Muscle of leg (tissue), 3 donors: ENCODE measurements at regions not wholly inside any gene's neighbourhood (a gene's known extent, or its start where the extent isn't known, plus 50 kb on each side); places are given as distances from the start of the nearest gene placed in this dataset.

Experiments
- DNase-seq: peaks from one replicate; pipeline ENCODE4 v3.0.0; 2013
- H3K27ac ChIP-seq: one replicate; pipeline ENCODE4 v1.5.1; 2013; ENCODE audit warnings: mild to moderate bottlenecking, low read length, control low read depth
- H3K27me3 ChIP-seq: one replicate; pipeline ENCODE4 v1.6.1; 2013; ENCODE audit warnings: low read length; ENCODE audit not compliant: control insufficient read depth, insufficient read depth
- H3K36me3 ChIP-seq: one replicate; pipeline ENCODE4 v1.6.1; 2013; ENCODE audit warnings: low read length; ENCODE audit not compliant: control insufficient read depth, insufficient read depth
- H3K4me1 ChIP-seq: one replicate; pipeline ENCODE4 v1.6.1; 2013; ENCODE audit warnings: low read length; ENCODE audit not compliant: control insufficient read depth, insufficient read depth
- H3K4me3 ChIP-seq: one replicate; pipeline ENCODE4 v1.5.1; 2013; ENCODE audit warnings: low read length, control low read depth
- H3K9me3 ChIP-seq: replicated peaks from 2 replicates; pipeline ENCODE4 v1.6.1; 2013; ENCODE audit warnings: low read depth, low read length; ENCODE audit not compliant: control insufficient read depth
- WGBS: methylation state at CpG from one replicate; pipeline ENCODE4 v1.1.5; 2013; ENCODE audit warnings: missing lambda C conversion rate; ENCODE audit not compliant: insufficient coverage; 5-methylcytosine and 5-hydroxymethylcytosine counted together

- Histone ChIP-seq H3K27ac (no peak overlapping the region), H3K4me3 (no peak overlapping the region), H3K9me3 (no peaks in the 10 kb centered on the region), H3K36me3 (no peaks in the 10 kb centered on the region), H3K4me1 (no peaks in the 10 kb centered on the region), H3K27me3 (no peaks in the 10 kb centered on the region)
- no CpG with 5 or more reads among the region's 2 CpGs for WGBS
- no peak for DNase-seq
Measured at GRCh38 chr5:12759377-12759776, 855.1 kb upstream of the CTNND2 start.

- Histone ChIP-seq H3K9me3 (peaks cover 2% of the 10 kb centered on the region), H3K36me3 (no peaks in the 10 kb centered on the region), H3K4me3 (no peak overlapping the region), H3K4me1 (no peaks in the 10 kb centered on the region), H3K27ac (no peak overlapping the region), H3K27me3 (no peaks in the 10 kb centered on the region)
- no peak for DNase-seq
Measured at GRCh38 chr5:12757035-12757434, 852.8 kb upstream of the CTNND2 start.

- no peak for DNase-seq
- H3K36me3 ChIP-seq, result no peaks in the 10 kb centered on the region
- H3K9me3 ChIP-seq, result no peaks in the 10 kb centered on the region
- no peak overlapping the region for H3K4me3 ChIP-seq
- H3K27me3 ChIP-seq, result no peaks in the 10 kb centered on the region
- no peak overlapping the region for H3K27ac ChIP-seq
- H3K4me1 ChIP-seq, result no peaks in the 10 kb centered on the region
- WGBS, result no CpG with 5 or more reads among the region's 1 CpG
Measured at GRCh38 chr5:12745537-12745936, 841.3 kb upstream of the CTNND2 start.

GRCh38 chr5:12743582-12743981, 839.3 kb upstream of the CTNND2 start:
- WGBS, result 96% methylated on average over 5 of the region's 9 CpGs
- no peaks in the 10 kb centered on the region for H3K9me3 ChIP-seq
- H3K36me3 ChIP-seq, result no peaks in the 10 kb centered on the region
- H3K27ac ChIP-seq, result no peak overlapping the region
- H3K4me3 ChIP-seq, result no peak overlapping the region
- H3K27me3 ChIP-seq, result no peaks in the 10 kb centered on the region
- no peak for DNase-seq
- H3K4me1 ChIP-seq, result no peaks in the 10 kb centered on the region

GRCh38 chr5:12730354-12730753, 826.1 kb upstream of the CTNND2 start:
- H3K9me3 ChIP-seq, result peaks cover 8% of the 10 kb centered on the region
- 86% methylated on average over 1 of the region's 1 CpG for WGBS
- no peak overlapping the region for H3K27ac ChIP-seq
- no peak for DNase-seq
- H3K4me1 ChIP-seq, result no peaks in the 10 kb centered on the region
- H3K27me3 ChIP-seq, result no peaks in the 10 kb centered on the region
- no peak overlapping the region for H3K4me3 ChIP-seq
- H3K36me3 ChIP-seq, result no peaks in the 10 kb centered on the region

GRCh38 chr5:12716664-12717063, 812.4 kb upstream of the CTNND2 start:
- Histone ChIP-seq H3K36me3 (no peaks in the 10 kb centered on the region), H3K9me3 (peaks cover 14% of the 10 kb centered on the region), H3K27me3 (no peaks in the 10 kb centered on the region), H3K4me1 (no peaks in the 10 kb centered on the region), H3K27ac (no peak overlapping the region), H3K4me3 (no peak overlapping the region)
- WGBS, result 95% methylated on average over 3 of the region's 5 CpGs
- DNase-seq, result no peak

- Histone ChIP-seq H3K9me3 (no peaks in the 10 kb centered on the region), H3K4me3 (no peak overlapping the region), H3K4me1 (no peaks in the 10 kb centered on the region), H3K27me3 (no peaks in the 10 kb centered on the region), H3K36me3 (no peaks in the 10 kb centered on the region), H3K27ac (no peak overlapping the region)
- no peak for DNase-seq
Measured at GRCh38 chr5:12707560-12707959, 803.3 kb upstream of the CTNND2 start.

- H3K9me3 ChIP-seq, result no peaks in the 10 kb centered on the region
- no CpG with 5 or more reads among the region's 2 CpGs for WGBS
- H3K4me3 ChIP-seq, result no peak overlapping the region
- no peaks in the 10 kb centered on the region for H3K4me1 ChIP-seq
- DNase-seq, result no peak
- H3K36me3 ChIP-seq, result no peaks in the 10 kb centered on the region
- H3K27ac ChIP-seq, result no peak overlapping the region
- H3K27me3 ChIP-seq, result no peaks in the 10 kb centered on the region
Measured at GRCh38 chr5:12704955-12705354, 800.7 kb upstream of the CTNND2 start.

- no peak overlapping the region for H3K4me3 ChIP-seq
- no peaks in the 10 kb centered on the region for H3K36me3 ChIP-seq
- no peak overlapping the region for H3K27ac ChIP-seq
- no peaks in the 10 kb centered on the region for H3K9me3 ChIP-seq
- DNase-seq, result no peak
- no peaks in the 10 kb centered on the region for H3K27me3 ChIP-seq
- WGBS, result no CpG with 5 or more reads among the region's 1 CpG
- no peaks in the 10 kb centered on the region for H3K4me1 ChIP-seq
Measured at GRCh38 chr5:12703254-12703653, 799.0 kb upstream of the CTNND2 start.

- no peak for DNase-seq
- H3K27ac ChIP-seq, result no peak overlapping the region
- H3K36me3 ChIP-seq, result no peaks in the 10 kb centered on the region
- WGBS, result no CpG with 5 or more reads among the region's 1 CpG
- H3K4me1 ChIP-seq, result no peaks in the 10 kb centered on the region
- no peaks in the 10 kb centered on the region for H3K27me3 ChIP-seq
- no peaks in the 10 kb centered on the region for H3K9me3 ChIP-seq
- H3K4me3 ChIP-seq, result no peak overlapping the region
Measured at GRCh38 chr5:12695651-12696050, 791.4 kb upstream of the CTNND2 start.

- Histone ChIP-seq H3K36me3 (no peaks in the 10 kb centered on the region), H3K4me1 (no peaks in the 10 kb centered on the region), H3K9me3 (no peaks in the 10 kb centered on the region), H3K27me3 (no peaks in the 10 kb centered on the region), H3K27ac (no peak overlapping the region), H3K4me3 (no peak overlapping the region)
- DNase-seq, result no peak
- WGBS, result 43% methylated on average over 4 of the region's 9 CpGs
Measured at GRCh38 chr5:12691330-12691729, 787.1 kb upstream of the CTNND2 start.
